Activated naive CD4-positive, alpha-beta T cell treated with anti-CD3 and anti-CD28 coated beads, Interleukin-2, amount 10 ng/mL, durations not matched to agents 7 days and 5 days (primary cell): ENCODE measurements at regions not wholly inside any gene's neighbourhood (a gene's known extent, or its start where the extent isn't known, plus 50 kb on each side); places are given as distances from the start of the nearest gene placed in this dataset.

ENCODE experiments used
- CTCF ChIA-PET: fragments of 350-600 bp; sonication (Branson Sonifier 250); formaldehyde crosslinking; loops from one replicate; lab custom pipeline; 2021; ENCODE audit warnings: antibody characterized with exemption; lab: Charles Lee
- DNase-seq: peaks from one replicate; pipeline ENCODE4 v3.0.0-alpha.2; 2020
- H3K27ac Mint-ChIP-seq: one replicate; pipeline ENCODE4 v1.8.0; 2021; ENCODE audit warnings: mild to moderate bottlenecking, moderate library complexity, mixed read lengths
- H3K27me3 Mint-ChIP-seq: one replicate; pipeline ENCODE4 v1.8.0; 2021; ENCODE audit warnings: mild to moderate bottlenecking, mixed read lengths
- H3K36me3 Mint-ChIP-seq: one replicate; pipeline ENCODE4 v1.8.0; 2021; ENCODE audit warnings: mixed read lengths
- H3K4me1 Mint-ChIP-seq: one replicate; pipeline ENCODE4 v1.8.0; 2021; ENCODE audit warnings: mixed read lengths
- H3K4me3 Mint-ChIP-seq: one replicate; pipeline ENCODE4 v1.8.0; 2021; ENCODE audit warnings: mild to moderate bottlenecking, moderate library complexity, mixed read lengths
- H3K9me3 Mint-ChIP-seq: one replicate; pipeline ENCODE4 v1.8.0; 2021; ENCODE audit warnings: mixed read lengths

- Mint-ChIP-seq H3K4me3 (no peak overlapping the region), H3K27me3 (peaks cover 29% of the 10 kb centered on the region), H3K27ac (no peak overlapping the region), H3K36me3 (no peaks in the 10 kb centered on the region), H3K9me3 (no peaks in the 10 kb centered on the region), H3K4me1 (no peaks in the 10 kb centered on the region)
- DNase-seq: no peak
- CTCF ChIA-PET: no interaction called here
These were observed 68.6 kb downstream of the ZNF621 start for GRCh38 chr3:40593351-40593750.

GRCh38 chr3:40597441-40597840, 72.7 kb downstream of the ZNF621 start:
- H3K27me3 Mint-ChIP-seq: peaks cover 30% of the 10 kb centered on the region
- CTCF ChIA-PET: no interaction called here
- no peak for DNase-seq
- no peaks in the 10 kb centered on the region for H3K9me3 Mint-ChIP-seq
- H3K27ac Mint-ChIP-seq: no peak overlapping the region
- no peaks in the 10 kb centered on the region for H3K4me1 Mint-ChIP-seq
- no peaks in the 10 kb centered on the region for H3K36me3 Mint-ChIP-seq
- H3K4me3 Mint-ChIP-seq: no peak overlapping the region

DNA sequence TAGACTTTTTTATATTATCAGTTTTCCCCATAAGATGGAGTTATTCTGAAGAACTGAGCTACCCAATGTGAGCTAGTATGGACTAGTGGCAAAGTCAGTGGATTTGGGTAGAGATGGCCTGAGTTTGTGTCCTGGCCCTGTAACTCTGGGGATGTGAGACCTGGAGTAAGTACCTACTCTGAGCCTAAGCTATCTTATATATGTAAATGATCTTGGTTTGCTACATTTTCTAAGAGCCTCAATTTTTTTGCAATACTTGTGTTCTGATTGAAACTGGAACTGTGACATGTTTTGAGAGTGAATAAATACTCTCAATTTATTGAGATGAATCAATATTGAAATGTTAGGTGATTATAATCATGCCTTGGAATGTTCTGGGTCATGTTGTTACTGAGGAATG, 73.6 kb downstream of the ZNF621 start:
- H3K4me1 Mint-ChIP-seq: no peaks in the 10 kb centered on the region
- H3K27ac Mint-ChIP-seq: no peak overlapping the region
- H3K4me3 Mint-ChIP-seq: no peak overlapping the region
- H3K36me3 Mint-ChIP-seq: no peaks in the 10 kb centered on the region
- CTCF ChIA-PET: interaction anchor here (0.8 kb wide), 1 partner anchor 15 kb away, joined by 3 read pairs; no protein-coding TSS in a partner anchor
- no peak for DNase-seq
- H3K27me3 Mint-ChIP-seq: peaks cover 30% of the 10 kb centered on the region
- H3K9me3 Mint-ChIP-seq: no peaks in the 10 kb centered on the region

- H3K27ac Mint-ChIP-seq: no peak overlapping the region
- peaks cover 34% of the 10 kb centered on the region for H3K27me3 Mint-ChIP-seq
- H3K4me3 Mint-ChIP-seq: no peak overlapping the region
- no peak for DNase-seq
- CTCF ChIA-PET: no interaction called here
- H3K9me3 Mint-ChIP-seq: no peaks in the 10 kb centered on the region
- no peaks in the 10 kb centered on the region for H3K36me3 Mint-ChIP-seq
- no peaks in the 10 kb centered on the region for H3K4me1 Mint-ChIP-seq
These were observed 74.2 kb downstream of the ZNF621 start for GRCh38 chr3:40598962-40599361.

GRCh38 chr3:40602778-40603385, 78.1 kb downstream of the ZNF621 start:
- no peak for DNase-seq
- H3K4me1 Mint-ChIP-seq: no peaks in the 10 kb centered on the region
- no peaks in the 10 kb centered on the region for H3K36me3 Mint-ChIP-seq
- CTCF ChIA-PET: interaction anchor here (1.3 kb wide), 1 partner anchor 13 kb away, joined by 4 read pairs; no protein-coding TSS in a partner anchor
- no peak overlapping the region for H3K27ac Mint-ChIP-seq
- peaks cover 37% of the 10 kb centered on the region for H3K27me3 Mint-ChIP-seq
- H3K4me3 Mint-ChIP-seq: no peak overlapping the region
- H3K9me3 Mint-ChIP-seq: no peaks in the 10 kb centered on the region

GRCh38 chr3:40605960-40606359, 81.2 kb downstream of the ZNF621 start:
- no peaks in the 10 kb centered on the region for H3K36me3 Mint-ChIP-seq
- CTCF ChIA-PET: no interaction called here
- DNase-seq: no peak
- H3K4me3 Mint-ChIP-seq: no peak overlapping the region
- H3K4me1 Mint-ChIP-seq: no peaks in the 10 kb centered on the region
- peaks cover 23% of the 10 kb centered on the region for H3K27me3 Mint-ChIP-seq
- no peaks in the 10 kb centered on the region for H3K9me3 Mint-ChIP-seq
- H3K27ac Mint-ChIP-seq: no peak overlapping the region

DNA sequence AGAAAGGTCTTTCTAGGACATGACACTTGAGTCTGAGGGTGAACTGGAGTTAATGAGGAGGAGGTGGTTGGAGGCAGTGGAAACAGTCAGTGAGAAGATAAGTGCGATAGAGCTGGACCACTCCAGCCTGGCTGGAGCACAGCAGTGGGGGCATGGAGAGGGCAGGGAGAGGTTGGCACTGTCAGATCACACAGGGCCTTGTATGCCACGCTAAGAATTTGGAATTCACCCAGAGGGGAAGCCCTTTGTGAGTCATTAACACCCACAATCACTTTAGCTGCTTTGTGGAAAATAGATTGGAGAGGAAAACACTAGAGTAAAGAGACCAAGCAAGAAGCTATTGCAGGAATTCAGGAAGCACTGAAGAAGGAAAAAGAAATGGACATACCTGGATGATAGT, 83.3 kb downstream of the ZNF621 start:
- Mint-ChIP-seq H3K36me3 (no peaks in the 10 kb centered on the region), H3K27me3 (peaks cover 29% of the 10 kb centered on the region), H3K4me1 (no peaks in the 10 kb centered on the region), H3K27ac (no peak overlapping the region), H3K4me3 (no peak overlapping the region), H3K9me3 (no peaks in the 10 kb centered on the region)
- DNase-seq: no peak
- CTCF ChIA-PET: no interaction called here

- CTCF ChIA-PET: no interaction called here
- no peak for DNase-seq
- no peaks in the 10 kb centered on the region for H3K9me3 Mint-ChIP-seq
- no peaks in the 10 kb centered on the region for H3K4me1 Mint-ChIP-seq
- H3K4me3 Mint-ChIP-seq: no peak overlapping the region
- no peaks in the 10 kb centered on the region for H3K36me3 Mint-ChIP-seq
- H3K27ac Mint-ChIP-seq: no peak overlapping the region
- peaks cover 41% of the 10 kb centered on the region for H3K27me3 Mint-ChIP-seq
These were observed 88.5 kb downstream of the ZNF621 start for GRCh38 chr3:40613306-40613705.

DNA sequence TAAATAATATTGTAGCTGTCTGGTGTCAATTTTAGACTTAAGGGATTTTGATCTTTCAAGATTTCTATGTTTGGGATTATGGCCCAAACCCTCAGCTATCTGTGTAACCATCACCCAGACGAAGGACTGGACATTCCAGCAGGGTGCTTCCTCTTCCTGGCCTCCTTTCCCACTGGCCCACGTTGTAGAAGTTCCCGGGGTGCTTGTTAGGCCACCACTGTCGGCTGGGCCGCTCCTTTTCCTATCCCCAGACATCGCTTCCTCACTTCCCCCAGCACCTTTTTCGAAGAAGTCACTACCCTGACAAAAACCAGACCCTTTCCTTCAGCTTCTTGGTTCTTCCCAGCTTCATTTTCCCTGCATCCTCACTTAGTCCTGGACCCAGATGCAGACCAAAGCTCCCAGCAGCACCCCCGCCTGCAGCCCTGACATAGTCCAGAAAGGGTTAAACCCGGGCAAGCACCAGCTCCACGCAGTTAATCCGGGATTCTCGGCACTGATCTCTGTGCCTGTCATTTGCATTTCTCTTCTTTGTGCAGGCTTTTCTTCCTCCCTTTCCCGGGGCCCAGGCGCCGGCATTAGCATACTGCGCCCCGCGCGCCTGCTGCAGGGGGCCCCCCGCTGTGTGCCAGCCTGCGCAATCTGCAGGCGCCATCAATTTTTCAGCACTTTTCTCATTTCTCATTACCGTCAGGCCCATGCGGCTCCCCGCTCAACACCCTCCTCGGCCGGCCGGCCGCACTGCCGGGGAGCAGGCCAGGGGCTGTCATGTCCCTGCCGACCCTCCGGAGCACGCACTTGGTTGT, 90.6 kb downstream of the ZNF621 start:
- DNase-seq: no peak
- no peaks in the 10 kb centered on the region for H3K36me3 Mint-ChIP-seq
- CTCF ChIA-PET: no interaction called here
- H3K4me1 Mint-ChIP-seq: no peaks in the 10 kb centered on the region
- H3K4me3 Mint-ChIP-seq: no peak overlapping the region
- H3K27ac Mint-ChIP-seq: no peak overlapping the region
- H3K9me3 Mint-ChIP-seq: no peaks in the 10 kb centered on the region
- H3K27me3 Mint-ChIP-seq: peaks cover 53% of the 10 kb centered on the region

DNA sequence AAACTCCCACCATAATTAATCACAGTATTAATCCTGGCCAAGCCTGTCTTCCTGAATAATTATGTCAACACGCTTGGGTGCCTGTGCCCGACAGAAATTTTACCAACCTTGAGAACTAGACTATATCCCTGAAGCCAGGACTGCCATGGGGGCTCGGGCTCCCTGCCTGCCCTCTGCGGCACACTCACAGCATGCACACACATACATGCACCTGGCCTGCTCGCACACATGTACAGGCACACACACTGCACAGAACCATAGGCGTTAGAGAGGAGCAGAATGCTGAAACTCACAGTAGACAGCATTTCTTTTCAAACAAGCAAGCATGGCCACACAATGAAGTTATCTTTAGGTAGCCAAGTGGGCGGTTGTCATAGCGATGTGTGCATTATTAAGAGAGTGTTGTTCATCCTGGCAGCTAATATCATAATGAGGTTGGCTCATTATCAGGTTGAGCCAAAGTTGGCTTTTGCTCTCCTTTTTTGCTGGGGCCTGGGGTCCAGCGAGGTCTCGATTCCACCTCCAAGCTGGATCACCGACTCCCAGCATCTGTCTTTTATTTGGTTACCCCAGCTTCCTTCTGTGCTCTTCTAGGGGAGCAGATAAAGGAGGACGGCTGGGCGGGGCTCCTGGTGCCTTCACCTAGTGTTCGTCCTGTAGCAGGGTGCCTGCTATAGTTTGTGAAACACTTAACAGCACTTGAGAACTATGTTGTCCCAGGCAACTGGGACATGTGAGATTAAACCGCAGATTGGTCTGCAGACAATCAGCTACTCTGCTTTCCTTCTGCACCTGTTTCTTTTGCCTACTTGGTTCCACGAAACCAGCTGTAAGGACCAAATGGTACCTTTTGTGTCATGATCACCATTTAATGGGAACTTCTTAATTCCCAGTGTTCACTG, 91.4 kb downstream of the ZNF621 start:
- CTCF ChIA-PET: no interaction called here
- no peaks in the 10 kb centered on the region for H3K9me3 Mint-ChIP-seq
- H3K27me3 Mint-ChIP-seq: peaks cover 55% of the 10 kb centered on the region
- no peak overlapping the region for H3K27ac Mint-ChIP-seq
- no peak overlapping the region for H3K4me3 Mint-ChIP-seq
- no peaks in the 10 kb centered on the region for H3K4me1 Mint-ChIP-seq
- DNase-seq: no peak
- H3K36me3 Mint-ChIP-seq: no peaks in the 10 kb centered on the region

- H3K4me3 Mint-ChIP-seq: no peak overlapping the region
- no peak overlapping the region for H3K27ac Mint-ChIP-seq
- no peaks in the 10 kb centered on the region for H3K9me3 Mint-ChIP-seq
- no peaks in the 10 kb centered on the region for H3K4me1 Mint-ChIP-seq
- DNase-seq: no peak
- CTCF ChIA-PET: interaction anchor here (0.8 kb wide), 1 partner anchor 1414 kb away, joined by 4 read pairs; no protein-coding TSS in a partner anchor
- no peaks in the 10 kb centered on the region for H3K36me3 Mint-ChIP-seq
- peaks cover 61% of the 10 kb centered on the region for H3K27me3 Mint-ChIP-seq
These were observed 92.3 kb downstream of the ZNF621 start for GRCh38 chr3:40617084-40617483.

GRCh38 chr3:40618158-40618557, 93.4 kb downstream of the ZNF621 start:
- Mint-ChIP-seq H3K27ac (no peak overlapping the region), H3K4me1 (no peaks in the 10 kb centered on the region), H3K36me3 (no peaks in the 10 kb centered on the region), H3K4me3 (no peak overlapping the region), H3K9me3 (peaks cover 6% of the 10 kb centered on the region), H3K27me3 (peaks cover 55% of the 10 kb centered on the region)
- no peak for DNase-seq
- CTCF ChIA-PET: interaction anchor here (0.6 kb wide), 1 partner anchor 66 kb away, joined by 3 read pairs; no protein-coding TSS in a partner anchor

GRCh38 chr3:40620151-40620550, 95.4 kb downstream of the ZNF621 start:
- CTCF ChIA-PET: no interaction called here
- Mint-ChIP-seq H3K27me3 (peaks cover 44% of the 10 kb centered on the region), H3K4me3 (no peak overlapping the region), H3K36me3 (no peaks in the 10 kb centered on the region), H3K9me3 (peaks cover 6% of the 10 kb centered on the region), H3K27ac (no peak overlapping the region), H3K4me1 (no peaks in the 10 kb centered on the region)
- no peak for DNase-seq

- CTCF ChIA-PET: no interaction called here
- H3K4me3 Mint-ChIP-seq: no peak overlapping the region
These were observed 96.5 kb downstream of the ZNF621 start for GRCh38 chr3:40621252-40621651.

More at GRCh38 chr3:40621252-40621651, 96.5 kb downstream of the ZNF621 start:
- Mint-ChIP-seq H3K27me3 (peaks cover 39% of the 10 kb centered on the region), H3K4me1 (no peaks in the 10 kb centered on the region), H3K27ac (no peak overlapping the region), H3K36me3 (peaks cover 2% of the 10 kb centered on the region), H3K9me3 (peaks cover 10% of the 10 kb centered on the region)
- DNase-seq: no peak
